Sigmoid colon (tissue), 6 donors: ENCODE measurements at regions not wholly inside any gene's neighbourhood (a gene's known extent, or its start where the extent isn't known, plus 50 kb on each side); places are given as distances from the start of the nearest gene placed in this dataset.

Experiments
- DNase-seq: peaks from one replicate; pipeline ENCODE4 v3.0.0-alpha.2; 2019
- H3K27ac ChIP-seq, 4 donors: fragments of 200-600 bp; sonication (generic); one replicate each; pipeline ENCODE4 v1.5.1; 2016 to 2019; ENCODE audit warnings: mild to moderate bottlenecking in 1 of 4
- H3K27me3 ChIP-seq, 3 donors: fragments of 200-600 bp; sonication (generic); one replicate each; pipeline ENCODE4 v1.5.1; 2019; ENCODE audit warnings: mild to moderate bottlenecking in 1 of 3
- H3K36me3 ChIP-seq, 4 donors: fragments of 200-600 bp; sonication (generic); one replicate each; pipeline ENCODE4 v1.5.1; 2016 to 2019
- H3K4me1 ChIP-seq, 4 donors: fragments of 200-600 bp; sonication (generic); one replicate each; pipeline ENCODE4 v1.5.1; 2017 to 2019
- H3K4me3 ChIP-seq, 4 donors: fragments of 200-600 bp; sonication (generic); one replicate each; pipeline ENCODE4 v1.5.1; 2017 to 2019; ENCODE audit warnings: mild to moderate bottlenecking in 2 of 4, moderate library complexity in 1 of 4
- H3K9me3 ChIP-seq, 4 donors: fragments of 200-600 bp in 3 of 4; sonication (generic) in 3 of 4; one replicate each; pipeline versions ENCODE4 v1.5.1 to v1.6.1; 2013 to 2019
- CTCF ChIP-seq, 4 experiments: fragments of 450-650 bp in 3 of 4; fragments of 200-600 bp in 1 of 4; IDR thresholded peaks; one replicate each; pipeline ENCODE4 v1.5.1; 2016 to 2019; ENCODE audit warnings: antibody characterized with exemption in 4 of 4, mild to moderate bottlenecking in 3 of 4, moderate library complexity in 2 of 4
- EP300 ChIP-seq, 4 donors: sonication (generic); formaldehyde crosslinking; IDR thresholded peaks; one replicate each; pipeline ENCODE4 v1.6.1; 2017; ENCODE audit warnings: antibody characterized with exemption in 4 of 4
- POLR2A ChIP-seq, 2 donors: fragments of 450-650 bp; IDR thresholded peaks; one replicate each; pipeline ENCODE4 v1.6.1; 2016; ENCODE audit warnings: antibody characterized with exemption in 2 of 2, mild to moderate bottlenecking in 2 of 2, moderate library complexity in 2 of 2
- POLR2AphosphoS5 ChIP-seq, 4 donors: sonication (generic); formaldehyde crosslinking; IDR thresholded peaks; one replicate each; pipeline ENCODE4 v1.6.1; 2017; ENCODE audit warnings: antibody characterized with exemption in 4 of 4
- WGBS, 2 donors: extraction: QIAGEN DNeasy Blood & Tissue Kit; methylation state at CpG; one replicate each; pipeline ENCODE4 v1.1.7; 2013; 5-methylcytosine and 5-hydroxymethylcytosine counted together
- intact Hi-C: fragments of 100-400 bp; cut with DNase I; formaldehyde crosslinking; loops from one replicate; pipeline ENCODE4 v1.15.1; 2023
- donor health status: healthy with polysubstance abuse.
- donor health status: healthy.

- Histone ChIP-seq H3K36me3 (no peaks in the 10 kb centered on the region), H3K4me3 (no peak overlapping the region), H3K4me1 (peaks cover 0 to 25% (median 20%) of the 10 kb centered on the region in 4 donors), H3K27me3 (no peaks in the 10 kb centered on the region), H3K9me3 (no peaks in the 10 kb centered on the region), H3K27ac (no peak overlapping the region)
- WGBS, 2 donors: 73 to 80% methylated on average over 5 of the region's 5 CpGs
- DNase-seq: no peak
- intact Hi-C loops: no loop called here
- TF ChIP-seq POLR2AphosphoS5 (IDR thresholded peaks at IDR 0.05) (no peak), POLR2A (IDR thresholded peaks at IDR 0.05) (no peak), EP300 (IDR thresholded peaks at IDR 0.05) (no peak), CTCF (IDR thresholded peaks at IDR 0.05) (no peak)
Measured at GRCh38 chr10:110361800-110362456, 57.2 kb upstream of the SMNDC1 start.

GRCh38 chr10:110363572-110364411 lies 59.1 kb upstream of the SMNDC1 start:
- Histone ChIP-seq H3K36me3 (no peaks in the 10 kb centered on the region), H3K4me1 (peaks cover 0 to 7% (median 6%) of the 10 kb centered on the region in 4 donors), H3K27me3 (no peaks in the 10 kb centered on the region), H3K27ac (no peak overlapping the region), H3K9me3 (no peaks in the 10 kb centered on the region), H3K4me3 (no peak overlapping the region)
- 35 to 76% methylated on average over 20 of the region's 20 CpGs for WGBS, 2 donors
- TF ChIP-seq POLR2AphosphoS5 (IDR thresholded peaks at IDR 0.05) (no peak), EP300 (IDR thresholded peaks at IDR 0.05) (no peak), POLR2A (IDR thresholded peaks at IDR 0.05) (no peak), CTCF (IDR thresholded peaks at IDR 0.05) (no peak)
- intact Hi-C loops: no loop called here
- no peak for DNase-seq

GRCh38 chr10:110364531-110364937 lies 59.8 kb upstream of the SMNDC1 start:
- Histone ChIP-seq H3K36me3 (no peaks in the 10 kb centered on the region), H3K4me3 (no peak overlapping the region), H3K9me3 (no peaks in the 10 kb centered on the region), H3K4me1 (peaks cover 0 to under 1% (median 0%) of the 10 kb centered on the region in 4 donors), H3K27ac (no peak overlapping the region), H3K27me3 (no peaks in the 10 kb centered on the region)
- TF ChIP-seq CTCF (IDR thresholded peaks at IDR 0.05): no peak
- TF ChIP-seq POLR2AphosphoS5 (IDR thresholded peaks at IDR 0.05): no peak
- no peak for TF ChIP-seq EP300 (IDR thresholded peaks at IDR 0.05)
- no peak for TF ChIP-seq POLR2A (IDR thresholded peaks at IDR 0.05)
- intact Hi-C loops: no loop called here
- DNase-seq: no peak
- WGBS, 2 donors: 75 to 83% methylated on average over 3 of the region's 3 CpGs

- no peaks in the 10 kb centered on the region for H3K4me1 ChIP-seq
- no peak overlapping the region for H3K4me3 ChIP-seq
- H3K27ac ChIP-seq: no peak overlapping the region
- TF ChIP-seq EP300 (IDR thresholded peaks at IDR 0.05) (no peak), POLR2A (IDR thresholded peaks at IDR 0.05) (no peak), POLR2AphosphoS5 (IDR thresholded peaks at IDR 0.05) (no peak), CTCF (IDR thresholded peaks at IDR 0.05) (no peak)
- DNase-seq: no peak
- H3K9me3 ChIP-seq: no peaks in the 10 kb centered on the region
- intact Hi-C loops: no loop called here
- 92 to 97% methylated on average over 9 of the region's 9 CpGs for WGBS, 2 donors
- H3K36me3 ChIP-seq: no peaks in the 10 kb centered on the region
- H3K27me3 ChIP-seq: no peaks in the 10 kb centered on the region
Measured at GRCh38 chr10:110365356-110366143, 60.8 kb upstream of the SMNDC1 start.
